H1 (cell line): ENCODE measurements at regions not wholly inside any gene's neighbourhood (a gene's known extent, or its start where the extent isn't known, plus 50 kb on each side); places are given as distances from the start of the nearest gene placed in this dataset.

Source experiments
- CTCF ChIA-PET: fragments of 300-600 bp; sonication (Branson Sonifier 250); formaldehyde crosslinking; loops from one replicate; lab custom pipeline; 2021; ENCODE audit not compliant: partially characterized antibody; lab: Charles Lee
- POLR2A ChIA-PET: fragments of 300-600 bp; sonication (Branson Sonifier 250); formaldehyde crosslinking; loops from one replicate; lab custom pipeline; 2021; ENCODE audit warnings: inconsistent platforms; ENCODE audit not compliant: partially characterized antibody; lab: Charles Lee
- DNase-seq, 2 experiments: peaks; one replicate each; pipeline versions ENCODE4 v3.0.0 to v3.0.0-alpha.2; 2010 to 2022; ENCODE audit warnings: low spot score in 2 of 2, low read depth in 1 of 2, mixed read lengths in 1 of 2
- FAIRE-seq: peaks from 2 replicates; lab custom pipeline; 2011; peaks lifted over from hg19 to GRCh38; lab: Jason Lieb, UNC
- H2AFZ ChIP-seq: 2 replicates; pipeline ENCODE4 v1.8.1; 2012; ENCODE audit warnings: low read length, inconsistent platforms
- H2AK5ac ChIP-seq: 2 replicates; pipeline ENCODE4 v1.6.1; 2013; ENCODE audit warnings: low read depth, low read length
- H2BK120ac ChIP-seq: replicated peaks from 2 replicates; pipeline ENCODE3; 2013; ENCODE audit warnings: low read depth, low read length, inconsistent platforms
- H2BK12ac ChIP-seq: 2 replicates; pipeline ENCODE4 v1.6.1; 2013; ENCODE audit warnings: low read depth, low read length
- H2BK15ac ChIP-seq: 2 replicates; pipeline ENCODE4 v1.6.1; 2013; ENCODE audit warnings: low read length
- H2BK20ac ChIP-seq: 2 replicates; pipeline ENCODE4 v1.6.1; 2013; ENCODE audit warnings: low read length
- H2BK5ac ChIP-seq: 2 replicates; pipeline ENCODE4 v1.6.1; 2013; ENCODE audit warnings: low read depth, low read length
- H3K14ac ChIP-seq: 2 replicates; pipeline ENCODE4 v1.6.1; 2013; ENCODE audit warnings: inconsistent platforms; ENCODE audit not compliant: insufficient read length
- H3K18ac ChIP-seq: 2 replicates; pipeline ENCODE4 v1.6.1; 2013; ENCODE audit warnings: low read length; ENCODE audit errors: extremely low read depth
- H3K23ac ChIP-seq: 2 replicates; pipeline ENCODE4 v1.6.1; 2013; ENCODE audit warnings: inconsistent platforms; ENCODE audit not compliant: insufficient read length
- H3K23me2 ChIP-seq: 2 replicates; pipeline ENCODE4 v1.6.1; 2013; ENCODE audit warnings: low read depth, low read length
- H3K27ac ChIP-seq: 2 replicates; pipeline ENCODE4 v1.6.1; 2011; ENCODE audit warnings: low read depth, low read length, inconsistent platforms
- H3K27me3 ChIP-seq, 4 experiments: replicated peaks in 1 of 4; 1 replicate in 1 of 4; 2 replicates in 3 of 4; pipeline versions ENCODE4 v1.6.1 to v1.8.1; 2011 to 2013; ENCODE audit warnings: low read length in 3 of 4, mild to moderate bottlenecking in 3 of 4, inconsistent platforms in 2 of 4, mixed read lengths in 2 of 4, moderate library complexity in 1 of 4; ENCODE audit not compliant: control insufficient read depth in 3 of 4, insufficient read depth in 3 of 4; ENCODE audit errors: extremely low read depth in 1 of 4
- H3K36me3 ChIP-seq, 4 experiments: 2 replicates each; pipeline versions ENCODE4 v1.6.1 to v1.8.1; 2011 to 2013; ENCODE audit warnings: mild to moderate bottlenecking in 4 of 4, low read length in 3 of 4, moderate library complexity in 2 of 4, control low read depth in 1 of 4, inconsistent platforms in 1 of 4; ENCODE audit not compliant: insufficient read depth in 4 of 4, control insufficient read depth in 2 of 4
- H3K4ac ChIP-seq: replicated peaks from 2 replicates; pipeline ENCODE3; 2013; ENCODE audit warnings: low read length, low read depth, mixed read lengths, inconsistent platforms; ENCODE audit not compliant: insufficient read length
- H3K4me1 ChIP-seq, 4 experiments: replicated peaks in 1 of 4; 1 replicate in 1 of 4; 2 replicates in 3 of 4; pipeline versions ENCODE4 v1.6.1 to v1.8.1; 2011 to 2013; ENCODE audit warnings: low read length in 3 of 4, inconsistent platforms in 2 of 4, mixed read lengths in 1 of 4; ENCODE audit not compliant: insufficient read depth in 4 of 4, control insufficient read depth in 3 of 4
- H3K4me2 ChIP-seq, 2 experiments: 2 replicates each; pipeline versions ENCODE4 v1.6.1 to v1.8.1; 2011 to 2013; ENCODE audit warnings: low read depth in 2 of 2, low read length in 2 of 2, control low read depth in 1 of 2, inconsistent platforms in 1 of 2, mild to moderate bottlenecking in 1 of 2; ENCODE audit not compliant: insufficient read depth in 1 of 2
- H3K4me3 ChIP-seq, 4 experiments: fragments of 200-600, 300-600 bp in 1 of 4; sonication (generic), shearing (Covaris generic), sonication (Bioruptor Twin) in 1 of 4; 2 replicates each; pipeline versions ENCODE4 v1.5.1 to v1.8.1; 2011 to 2016; ENCODE audit warnings: low read length in 4 of 4, low read depth in 3 of 4, control low read depth in 2 of 4, inconsistent platforms in 2 of 4, mild to moderate bottlenecking in 2 of 4, mixed read lengths in 1 of 4, moderate library complexity in 1 of 4; ENCODE audit not compliant: insufficient read depth in 2 of 4; ENCODE audit errors: extremely low read depth in 1 of 4
- H3K56ac ChIP-seq: replicated peaks from 2 replicates; pipeline ENCODE3; 2013; ENCODE audit warnings: low read depth, mild to moderate bottlenecking, mixed read lengths, low read length, inconsistent platforms; ENCODE audit not compliant: insufficient read length
- H3K79me1 ChIP-seq: 2 replicates; pipeline ENCODE4 v1.6.1; 2013; ENCODE audit warnings: low read depth, low read length, control low read depth
- H3K79me2 ChIP-seq, 2 experiments: 2 replicates each; pipeline versions ENCODE4 v1.6.1 to v1.8.1; 2012 to 2013; ENCODE audit warnings: low read length in 2 of 2, mild to moderate bottlenecking in 2 of 2, inconsistent platforms in 1 of 2; ENCODE audit not compliant: insufficient read depth in 2 of 2, control insufficient read depth in 1 of 2
- H3K9ac ChIP-seq, 4 experiments: replicated peaks in 1 of 4; 1 replicate in 1 of 4; 2 replicates in 3 of 4; pipeline versions ENCODE4 v1.6.1 to v1.8.1; 2011 to 2013; ENCODE audit warnings: low read depth in 3 of 4, low read length in 3 of 4, control low read depth in 2 of 4, mild to moderate bottlenecking in 2 of 4, moderate library complexity in 2 of 4, inconsistent platforms in 1 of 4; ENCODE audit errors: extremely low read depth in 1 of 4
- H3K9me3 ChIP-seq, 2 experiments: 2 replicates each; pipeline versions ENCODE4 v1.6.1 to v1.8.1; 2012 to 2013; ENCODE audit warnings: mild to moderate bottlenecking in 2 of 2, moderate library complexity in 2 of 2, control low read depth in 1 of 2, inconsistent platforms in 1 of 2, low read depth in 1 of 2, low read length in 1 of 2, mixed read lengths in 1 of 2; ENCODE audit not compliant: insufficient read depth in 2 of 2
- H4K20me1 ChIP-seq, 2 experiments: replicated peaks in 1 of 2; 2 replicates each; pipeline versions ENCODE3 to v1.8.1; 2011 to 2013; ENCODE audit warnings: inconsistent platforms in 2 of 2, low read length in 2 of 2, mild to moderate bottlenecking in 1 of 2; ENCODE audit not compliant: insufficient read depth in 2 of 2, control insufficient read depth in 1 of 2
- H4K5ac ChIP-seq: 2 replicates; pipeline ENCODE4 v1.6.1; 2013; ENCODE audit warnings: low read length, low read depth, mixed read lengths, inconsistent platforms; ENCODE audit not compliant: insufficient read length
- H4K8ac ChIP-seq: 2 replicates; pipeline ENCODE4 v1.8.0; 2013; ENCODE audit warnings: mild to moderate bottlenecking, moderate library complexity, low read length, inconsistent platforms; ENCODE audit not compliant: insufficient read depth; ENCODE audit errors: extremely low read depth
- H4K91ac ChIP-seq: replicated peaks from 2 replicates; pipeline ENCODE3; 2013; ENCODE audit warnings: low read length, mixed read lengths, inconsistent platforms; ENCODE audit not compliant: insufficient read length
- BCL11A ChIP-seq, 2 experiments: IDR thresholded peaks; one replicate each; pipeline ENCODE4 v1.6.1; 2011; ENCODE audit warnings: low read depth in 2 of 2, low read length in 2 of 2, mild to moderate bottlenecking in 2 of 2
- CHD2 ChIP-seq: IDR thresholded peaks from 2 replicates; pipeline ENCODE4 v1.6.1; 2012; ENCODE audit warnings: low read length, improper control_type of control experiment
- EZH2 ChIP-seq: fragments of 200-600 bp; sonication (generic); IDR thresholded peaks from 2 replicates; pipeline ENCODE4 v1.7.1; 2012; ENCODE audit warnings: low read depth, mild to moderate bottlenecking, moderate library complexity, low read length, inconsistent platforms; ENCODE audit not compliant: severe bottlenecking
- HDAC2 ChIP-seq, 2 experiments: fragments of 300-600 bp in 1 of 2; sonication (generic) in 1 of 2; IDR thresholded peaks; 2 replicates each; pipeline ENCODE4 v1.6.1; 2011 to 2012; ENCODE audit warnings: low read depth in 2 of 2, low read length in 2 of 2, mild to moderate bottlenecking in 2 of 2, moderate library complexity in 2 of 2, borderline replicate concordance in 1 of 2, inconsistent platforms in 1 of 2
- JUN ChIP-seq: IDR thresholded peaks from 2 replicates; pipeline ENCODE4 v1.6.1; 2011; ENCODE audit warnings: low read depth, mild to moderate bottlenecking, improper control_type of control experiment, low read length
- MAFK ChIP-seq: IDR thresholded peaks from 2 replicates; pipeline ENCODE4 v1.6.1; 2012; ENCODE audit warnings: low read depth, mild to moderate bottlenecking, improper control_type of control experiment, low read length
- MAX ChIP-seq: IDR thresholded peaks from 2 replicates; pipeline ENCODE4 v1.6.1; 2012; ENCODE audit warnings: inconsistent platforms
- POLR2AphosphoS5 ChIP-seq: IDR thresholded peaks from 2 replicates; pipeline ENCODE4 v1.6.1; 2011; ENCODE audit warnings: low read depth, low read length
- POU5F1 ChIP-seq: IDR thresholded peaks from 2 replicates; pipeline ENCODE4 v1.6.1; 2011; ENCODE audit warnings: low read depth, mild to moderate bottlenecking, low read length, moderate library complexity
- SP2 ChIP-seq: IDR thresholded peaks from 2 replicates; pipeline ENCODE4 v1.6.1; 2012; ENCODE audit warnings: mild to moderate bottlenecking, low read length, inconsistent platforms
- SP4 ChIP-seq: IDR thresholded peaks from 2 replicates; pipeline ENCODE4 v1.6.1; 2012; ENCODE audit warnings: low read length, inconsistent platforms
- TCF12 ChIP-seq: IDR thresholded peaks from 2 replicates; pipeline ENCODE4 v1.6.1; 2011; ENCODE audit warnings: low read depth, mild to moderate bottlenecking, low read length
- ZNF274 ChIP-seq: IDR thresholded peaks from 2 replicates; pipeline ENCODE4 v1.7.0; 2012; ENCODE audit warnings: low read length, borderline replicate concordance; ENCODE audit errors: extremely low read depth
- WGBS, 2 experiments: shearing (Covaris generic) in 1 of 2; methylation state at CpG; one replicate each; pipeline versions ENCODE4 v1.1.6 to v1.1.7; 2013 to 2015; ENCODE audit warnings: low lambda C conversion rate in 2 of 2, mixed read lengths in 2 of 2, inconsistent platforms in 1 of 2, low coverage in 1 of 2, missing lambda C conversion rate in 1 of 2; ENCODE audit not compliant: insufficient replicate concordance in 2 of 2, insufficient coverage in 1 of 2, insufficient read length in 1 of 2; ENCODE audit errors: extremely low coverage in 1 of 2, missing lambda C conversion rate in 1 of 2; 5-methylcytosine and 5-hydroxymethylcytosine counted together

- H3K23me2 ChIP-seq: no peaks in the 10 kb centered on the region
- TF ChIP-seq MAX: no peak
- no peak for TF ChIP-seq EZH2
- no peak for TF ChIP-seq ZNF274
- TF ChIP-seq HDAC2 (IDR thresholded peaks at IDR 0.05; ENCODE audit: borderline replicate concordance in 1 of 2, low read depth in 2 of 2, low read length in 2 of 2): no peak
- TF ChIP-seq SP2: no peak
- TF ChIP-seq POU5F1: no peak
- no peak for TF ChIP-seq MAFK
- TF ChIP-seq POLR2AphosphoS5: no peak
- no peak for TF ChIP-seq CHD2
- TF ChIP-seq JUN: no peak
- no peak for TF ChIP-seq SP4
- TF ChIP-seq TCF12: no peak
- no peak for TF ChIP-seq BCL11A (IDR thresholded peaks at IDR 0.05; ENCODE audit: low read depth in 2 of 2, low read length in 2 of 2)
Measured at GRCh38 chr6:54646069-54646950, 200.3 kb upstream of the FAM83B start.

More at GRCh38 chr6:54646069-54646950, 200.3 kb upstream of the FAM83B start:
- Histone ChIP-seq H3K4ac (no peak overlapping the region), H2BK15ac (no peak overlapping the region), H3K4me2 (no peak overlapping the region), H3K79me1 (no peaks in the 10 kb centered on the region), H2BK5ac (no peak overlapping the region), H3K18ac (no peak overlapping the region), H3K79me2 (no peaks in the 10 kb centered on the region), H2AK5ac (no peak overlapping the region), H3K27me3 (no peaks in the 10 kb centered on the region), H4K20me1 (no peaks in the 10 kb centered on the region), H4K5ac (no peak overlapping the region), H4K8ac (no peak overlapping the region), H2BK12ac (no peak overlapping the region), H3K14ac (no peak overlapping the region), H3K23ac (no peak overlapping the region), H2AFZ (no peak overlapping the region), H3K4me3 (no peak overlapping the region), H4K91ac (no peak overlapping the region), H3K36me3 (no peaks in the 10 kb centered on the region), H3K27ac (no peak overlapping the region), H3K9ac (no peak overlapping the region), H2BK120ac (no peak overlapping the region), H3K56ac (no peak overlapping the region), H3K9me3 (no peaks in the 10 kb centered on the region), H3K4me1 (no peaks in the 10 kb centered on the region), H2BK20ac (no peak overlapping the region)
- no peak for DNase-seq
- FAIRE-seq: peak; percentile 13
- 70% methylated on average over 4 of the region's 4 CpGs; no CpG with 5 or more reads in 1 of the 2 experiments for WGBS, 2 experiments
- ChIA-PET POLR2A (no interaction called here), CTCF (interaction anchor here (0.6 to 1.3 kb wide), 3 partner anchors 25 to 543 kb away, joined by 3 to 4 read pairs (median 4); no protein-coding TSS in a partner anchor)
